CD4-positive, alpha-beta T cell treated with Interleukin-6 at 100 ng/mL for 8 hours (primary cell): ENCODE measurements at regions not wholly inside any gene's neighbourhood (a gene's known extent, or its start where the extent isn't known, plus 50 kb on each side); places are given as distances from the start of the nearest gene placed in this dataset.

Experiments
- DNase-seq: peaks from one replicate; pipeline ENCODE4 v3.0.0-alpha.2; 2020; ENCODE audit warnings: mixed read lengths, low spot score

GRCh38 chr2:10964052-10964790 lies 52.5 kb downstream of the KCNF1 start:
- no peak for DNase-seq

DNA sequence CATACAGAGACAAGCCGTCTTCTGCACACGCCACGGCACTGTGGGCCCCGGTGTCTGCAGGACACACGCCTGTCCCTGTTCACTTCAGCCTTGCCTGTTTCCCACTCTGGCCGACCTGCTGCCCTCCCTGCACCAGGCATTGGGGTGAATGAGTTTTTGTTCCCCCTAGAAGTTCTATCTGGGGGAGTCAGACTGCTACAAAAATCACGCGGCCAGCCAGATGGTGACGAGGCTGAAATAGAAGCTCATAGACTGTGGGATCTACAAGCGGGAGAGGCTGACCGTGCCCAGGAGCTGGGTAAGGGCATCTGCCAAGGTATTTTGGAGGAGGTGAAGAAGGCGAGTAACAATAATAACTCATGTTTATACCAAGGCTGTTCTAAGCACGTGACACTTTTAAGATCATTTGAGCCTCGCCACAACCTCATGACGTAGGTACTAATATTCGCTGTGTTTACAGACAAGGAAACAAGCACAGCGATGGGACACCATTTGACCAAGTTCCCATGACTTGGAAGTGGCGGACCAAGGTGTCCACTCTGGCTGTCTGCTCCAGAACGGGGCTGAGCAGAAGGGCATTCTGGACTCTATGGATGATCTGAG lies 53.6 kb downstream of the KCNF1 start:
- DNase-seq: no peak

DNA sequence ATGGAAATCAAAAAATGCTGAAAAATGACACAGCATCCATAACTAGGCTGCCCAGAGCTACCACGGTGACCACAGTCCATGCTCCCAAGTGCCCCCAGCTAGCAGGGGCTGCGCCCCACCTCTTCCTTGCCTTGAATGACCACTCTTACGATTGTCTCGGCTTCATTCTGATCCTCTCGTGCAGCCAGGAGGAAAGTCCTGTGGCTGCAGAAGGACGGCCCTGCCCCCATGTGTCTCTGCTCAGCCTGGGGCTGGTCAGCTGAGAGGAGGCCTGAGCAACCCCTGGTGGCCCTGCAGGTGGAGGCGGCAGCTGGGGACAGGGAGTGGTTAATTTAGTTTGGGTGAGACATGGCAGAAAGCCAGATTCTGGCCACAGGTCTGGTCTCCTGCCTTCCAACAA lies 54.3 kb downstream of the KCNF1 start:
- DNase-seq: no peak

- no peak for DNase-seq
These were observed 55.0 kb downstream of the KCNF1 start for GRCh38 chr2:10966741-10967140.

DNA sequence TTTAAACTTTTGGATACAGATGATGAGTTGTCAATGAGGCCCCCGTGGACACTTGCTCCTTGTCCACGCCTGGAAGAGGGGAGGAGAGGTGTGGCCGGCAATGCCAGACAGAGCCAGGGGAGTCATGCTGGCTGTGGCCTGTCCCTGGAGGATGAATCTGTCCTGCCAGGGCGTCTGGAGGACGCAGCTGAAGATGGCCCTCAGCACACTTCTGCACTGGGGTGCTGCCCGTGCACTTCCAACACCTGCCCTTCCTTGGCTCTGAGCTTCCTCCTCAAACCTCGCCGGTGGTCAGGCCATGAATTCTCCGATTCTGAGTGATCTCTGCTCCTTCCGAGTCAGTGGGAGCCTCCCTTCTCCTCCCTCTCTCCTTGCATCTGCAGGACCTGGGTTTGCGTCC lies 56.4 kb downstream of the KCNF1 start:
- DNase-seq: no peak

DNA sequence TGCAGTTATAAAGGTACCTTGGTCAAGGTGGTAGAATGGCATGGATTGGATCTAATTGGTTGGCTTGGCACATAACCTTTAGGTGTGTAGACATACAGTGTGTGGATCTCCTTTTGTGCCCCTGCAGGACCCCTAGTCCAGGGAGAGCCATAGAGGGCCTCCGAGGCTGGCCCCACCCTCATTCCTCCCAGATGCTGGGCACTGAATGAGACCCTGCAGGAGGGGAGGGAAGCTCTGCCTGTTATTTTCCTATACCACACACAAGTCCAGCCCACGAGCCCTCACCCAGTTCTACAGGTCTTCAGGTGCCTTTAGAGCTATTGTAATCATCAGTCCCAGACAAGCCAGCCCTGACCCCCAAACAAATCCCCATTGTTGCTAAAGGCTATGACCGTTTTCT lies 58.9 kb downstream of the KCNF1 start:
- no peak for DNase-seq

- DNase-seq: no peak
These were observed 59.6 kb downstream of the KCNF1 start for GRCh38 chr2:10971161-10971887.

GRCh38 chr2:10971888-10972260 lies 60.1 kb downstream of the KCNF1 start:
- DNase-seq: no peak

- no peak for DNase-seq
These were observed 61.1 kb downstream of the KCNF1 start for GRCh38 chr2:10972683-10973433.

DNA sequence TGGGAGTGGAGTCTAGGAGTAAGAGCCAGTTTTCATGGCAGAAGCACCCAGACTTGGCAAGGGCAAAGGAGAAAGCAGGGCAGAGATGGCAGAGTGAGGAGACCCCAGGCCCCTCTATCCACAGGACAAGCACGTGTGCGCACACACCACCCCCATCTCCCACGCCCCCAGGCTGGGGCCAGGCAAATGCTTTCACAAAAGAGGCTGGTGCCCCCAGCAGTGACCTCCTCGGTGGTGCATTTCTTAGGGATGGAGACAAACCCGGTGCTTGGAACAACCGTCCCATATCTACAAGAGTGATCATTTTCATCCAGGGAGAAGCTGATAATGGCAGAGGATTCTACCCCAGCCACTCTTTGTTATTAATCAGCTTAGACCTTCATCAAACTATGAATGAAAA lies 62.0 kb downstream of the KCNF1 start:
- DNase-seq: no peak

GRCh38 chr2:10977003-10977402 lies 65.3 kb downstream of the KCNF1 start:
- DNase-seq: no peak

DNA sequence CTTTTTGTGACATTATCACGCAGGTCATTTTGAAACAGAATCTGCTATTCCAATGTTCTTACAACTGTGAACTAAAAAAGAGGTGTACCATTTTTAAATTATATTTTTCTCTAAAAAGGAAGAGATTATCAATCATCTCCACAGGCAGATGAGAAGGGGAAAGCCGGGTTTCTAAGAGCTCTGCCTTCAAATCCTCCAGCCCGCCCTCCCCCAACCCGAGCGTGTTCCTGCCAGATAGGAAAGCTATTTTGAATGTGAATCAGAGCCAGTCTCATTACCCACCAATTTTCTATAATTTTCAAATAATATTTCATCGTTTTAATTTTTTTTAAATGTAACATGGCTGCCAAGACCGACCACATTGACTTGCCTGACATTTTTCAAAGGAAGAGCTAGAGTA lies 65.9 kb downstream of the KCNF1 start:
- DNase-seq: no peak

DNA sequence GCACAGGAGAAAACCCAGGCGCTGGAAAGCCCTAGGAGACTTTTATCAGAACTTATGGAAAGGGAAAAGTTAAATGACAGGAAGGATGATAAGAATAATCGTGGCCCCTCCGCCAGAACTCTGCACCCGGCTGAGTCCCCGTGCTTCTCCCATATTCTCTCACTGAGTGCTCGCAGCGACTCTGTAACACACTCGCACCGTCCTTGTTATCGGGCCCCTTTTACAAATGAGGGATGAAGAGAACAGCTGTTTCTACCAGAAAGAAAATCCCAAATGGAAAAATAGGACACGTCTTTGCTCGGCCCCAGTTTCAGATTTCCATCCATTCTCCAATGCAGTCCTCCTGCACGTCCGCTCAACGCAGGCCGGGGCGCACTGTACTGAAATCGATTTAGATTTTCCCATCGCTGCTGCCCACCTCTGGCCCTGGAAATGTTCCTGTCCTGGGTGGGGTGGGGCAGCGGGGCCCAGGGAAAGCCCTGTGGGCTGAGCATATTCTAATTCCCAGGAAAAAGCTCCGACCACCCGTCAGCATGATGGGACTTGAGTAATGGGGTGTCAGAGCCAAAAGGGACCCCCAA lies 66.4 kb downstream of the KCNF1 start:
- DNase-seq: no peak

DNA sequence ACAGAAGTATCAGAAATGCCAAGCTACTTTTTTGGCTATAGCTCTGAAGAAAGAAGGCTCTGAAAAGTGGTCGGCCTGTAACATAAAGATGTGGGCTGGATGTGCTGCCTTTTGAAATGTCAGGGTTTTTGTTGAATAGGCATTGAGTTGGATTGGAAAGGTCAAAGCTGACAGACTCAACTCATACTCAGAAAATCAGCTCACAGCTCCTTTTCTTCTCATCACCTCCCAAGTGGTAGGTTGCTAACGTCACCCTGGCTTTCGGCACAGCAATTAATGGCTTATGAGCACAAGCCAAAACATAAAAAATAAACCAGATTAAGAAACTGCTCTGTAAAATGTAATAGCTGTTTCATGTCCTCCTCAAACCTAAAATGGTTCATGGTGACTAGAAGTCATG lies 68.3 kb downstream of the KCNF1 start:
- DNase-seq: no peak

- DNase-seq: no peak
These were observed 69.2 kb downstream of the KCNF1 start for GRCh38 chr2:10980886-10981425.

- DNase-seq: no peak
These were observed 69.7 kb downstream of the KCNF1 start for GRCh38 chr2:10981451-10981850.

GRCh38 chr2:10981941-10982431 lies 70.3 kb downstream of the KCNF1 start:
- DNase-seq: no peak

GRCh38 chr2:10982931-10983701 lies 71.4 kb downstream of the KCNF1 start:
- DNase-seq: no peak

DNA sequence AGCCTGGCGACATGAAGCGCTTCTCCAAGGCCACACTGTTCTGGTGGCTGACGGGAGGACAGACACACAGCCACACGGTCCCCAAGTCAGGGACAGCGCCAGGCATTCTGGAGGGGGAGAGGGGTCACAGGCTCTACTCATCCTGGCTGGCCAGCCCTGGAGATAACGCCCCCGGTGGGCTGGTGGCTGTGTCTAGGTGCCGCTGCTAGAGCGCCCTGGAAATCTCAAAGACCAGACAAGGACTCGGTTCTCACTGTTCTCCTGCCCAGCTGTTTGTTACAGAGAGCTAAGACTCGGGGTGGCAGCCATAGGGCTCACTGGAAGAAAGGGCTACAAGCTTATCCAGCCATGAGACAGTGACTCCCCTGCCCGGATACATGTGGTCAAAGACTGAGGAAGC lies 72.0 kb downstream of the KCNF1 start:
- DNase-seq: no peak

DNA sequence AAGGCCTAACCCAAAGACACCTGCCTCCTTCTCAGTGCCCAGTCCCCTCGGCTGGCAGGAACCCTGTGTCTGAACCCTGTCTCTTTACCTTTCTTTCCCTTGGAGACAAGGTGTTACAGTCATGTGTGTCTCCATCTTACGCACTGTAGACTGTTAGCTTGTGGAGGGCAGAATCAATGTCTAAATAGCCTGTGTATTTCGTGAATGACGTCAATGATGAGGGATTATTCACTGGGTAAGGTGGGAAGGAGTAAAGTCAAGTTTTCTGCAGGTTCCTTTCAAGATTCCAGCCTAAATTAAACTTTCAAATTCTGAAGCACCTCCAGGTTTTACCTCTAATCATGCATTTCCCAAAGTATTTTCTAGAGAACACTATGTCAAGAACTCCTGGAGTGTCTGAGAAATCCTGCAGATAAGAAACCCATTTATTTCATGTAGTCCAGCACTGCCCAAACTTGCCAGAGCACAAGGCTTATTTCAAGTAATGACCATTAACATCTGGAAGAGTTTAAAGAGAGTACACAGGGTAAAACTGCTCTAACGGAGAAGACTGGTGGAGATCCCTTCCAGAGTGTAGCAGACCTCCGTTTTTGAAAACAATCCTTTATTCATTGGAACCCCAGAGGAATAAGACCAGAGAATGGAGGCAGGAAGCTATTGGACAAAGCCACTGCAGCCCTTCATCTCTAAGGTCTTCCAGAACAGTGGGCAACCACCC lies 72.8 kb downstream of the KCNF1 start:
- DNase-seq: no peak
